Neuron (in vitro differentiated cells): ENCODE measurements at regions not wholly inside any gene's neighbourhood (a gene's known extent, or its start where the extent isn't known, plus 50 kb on each side); places are given as distances from the start of the nearest gene placed in this dataset.

Experiments
- H2AFZ ChIP-seq: one replicate; pipeline ENCODE4 v1.6.1; 2013; ENCODE audit warnings: low read depth, mild to moderate bottlenecking, inconsistent platforms, low read length, moderate library complexity
- H3K27me3 ChIP-seq: one replicate; pipeline ENCODE4 v1.6.1; 2013; ENCODE audit warnings: low read length; ENCODE audit not compliant: insufficient read depth
- H3K36me3 ChIP-seq: one replicate; pipeline ENCODE4 v1.6.1; 2013; ENCODE audit warnings: low read length; ENCODE audit not compliant: insufficient read depth
- H3K4me1 ChIP-seq: one replicate; pipeline ENCODE4 v1.6.1; 2013; ENCODE audit warnings: low read length; ENCODE audit not compliant: insufficient read depth
- H3K4me3 ChIP-seq: 2 replicates; pipeline ENCODE4 v1.5.1; 2013; ENCODE audit warnings: mild to moderate bottlenecking, low read length, moderate library complexity
- H3K9me3 ChIP-seq: one replicate; pipeline ENCODE4 v1.6.1; 2013; ENCODE audit warnings: low read length

- H3K36me3 ChIP-seq: no peaks in the 10 kb centered on the region
- H3K4me3 ChIP-seq: no peak overlapping the region
- no peaks in the 10 kb centered on the region for H3K4me1 ChIP-seq
- H3K9me3 ChIP-seq: no peaks in the 10 kb centered on the region
- no peak overlapping the region for H2AFZ ChIP-seq
- no peaks in the 10 kb centered on the region for H3K27me3 ChIP-seq
Observed at GRCh38 chr6:100990070-100990469, 108.9 kb upstream of the ASCC3 start.

DNA sequence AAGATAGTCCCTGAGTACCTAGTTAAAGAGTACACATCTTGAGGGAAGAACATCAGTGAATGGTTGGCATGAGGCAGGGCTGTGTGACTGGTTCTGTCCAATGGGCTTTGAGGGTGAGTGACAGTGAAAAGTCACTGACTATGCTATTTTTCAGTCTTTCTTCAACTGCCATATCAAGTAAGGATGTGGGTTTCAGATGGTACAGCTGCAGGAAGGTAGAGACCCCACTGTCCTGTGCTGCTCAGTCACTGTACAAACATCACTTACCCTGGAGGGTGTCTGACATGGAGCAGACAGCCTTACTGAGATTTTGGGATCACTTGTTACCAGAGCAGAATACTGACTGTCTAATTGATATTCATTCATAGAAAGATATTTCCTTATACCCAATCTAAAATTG is 115.3 kb upstream of the ASCC3 start:
- Histone ChIP-seq H3K4me1 (no peaks in the 10 kb centered on the region), H3K9me3 (no peaks in the 10 kb centered on the region), H3K4me3 (no peak overlapping the region), H2AFZ (no peak overlapping the region), H3K36me3 (no peaks in the 10 kb centered on the region), H3K27me3 (no peaks in the 10 kb centered on the region)

DNA sequence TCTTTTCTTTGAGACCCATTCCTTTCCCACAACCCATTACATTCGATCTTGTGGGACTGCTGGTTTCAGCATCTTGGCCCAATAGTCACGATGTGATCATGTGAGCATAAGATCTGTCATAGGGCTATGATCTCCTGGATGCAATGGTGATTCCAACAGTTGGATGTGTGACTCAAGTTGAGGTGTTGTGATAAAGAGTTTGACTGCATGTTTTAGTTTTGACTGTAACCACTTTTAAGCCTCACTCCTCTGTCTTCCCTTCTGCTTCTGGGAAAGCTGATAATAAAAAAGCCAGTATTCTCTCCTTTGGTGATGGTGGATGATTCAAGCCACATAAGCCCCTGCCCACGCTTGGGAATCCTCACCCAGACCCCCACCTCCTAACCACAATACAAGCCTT is 117.0 kb upstream of the ASCC3 start:
- no peaks in the 10 kb centered on the region for H3K36me3 ChIP-seq
- no peaks in the 10 kb centered on the region for H3K4me1 ChIP-seq
- H3K9me3 ChIP-seq: no peaks in the 10 kb centered on the region
- H3K27me3 ChIP-seq: no peaks in the 10 kb centered on the region
- H3K4me3 ChIP-seq: no peak overlapping the region
- no peak overlapping the region for H2AFZ ChIP-seq

DNA sequence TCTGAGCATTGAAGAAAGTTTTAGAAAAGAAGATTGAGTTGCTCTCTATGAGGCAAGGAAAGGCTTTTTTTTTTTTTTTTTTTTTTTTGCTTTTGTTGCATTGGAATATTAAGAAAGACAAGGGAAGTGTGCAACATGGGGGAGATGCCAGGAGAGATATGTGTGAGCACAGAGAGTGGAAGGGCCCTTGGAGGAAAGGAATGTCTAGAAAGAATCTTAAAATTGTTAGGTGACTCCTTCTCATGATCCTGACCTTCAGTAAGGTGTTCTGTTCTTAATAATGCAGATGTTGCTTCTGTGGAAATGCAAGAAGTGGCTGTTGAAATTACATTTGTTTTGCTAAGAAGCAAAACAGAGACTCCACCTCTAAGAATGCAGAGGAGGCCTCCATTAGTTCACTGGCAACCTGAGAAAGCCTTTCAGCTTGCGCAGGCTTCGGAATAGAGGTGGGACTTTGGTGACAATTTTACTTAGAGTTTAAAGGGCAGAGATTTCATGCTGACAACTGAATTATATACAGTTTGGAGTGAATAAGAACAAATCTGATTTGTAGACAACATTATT is 118.0 kb upstream of the ASCC3 start:
- no peaks in the 10 kb centered on the region for H3K27me3 ChIP-seq
- H3K4me1 ChIP-seq: no peaks in the 10 kb centered on the region
- H3K36me3 ChIP-seq: no peaks in the 10 kb centered on the region
- H3K9me3 ChIP-seq: no peaks in the 10 kb centered on the region
- no peak overlapping the region for H3K4me3 ChIP-seq
- no peak overlapping the region for H2AFZ ChIP-seq

GRCh38 chr6:101000341-101000740 is 119.2 kb upstream of the ASCC3 start:
- Histone ChIP-seq H3K36me3 (no peaks in the 10 kb centered on the region), H3K27me3 (no peaks in the 10 kb centered on the region), H3K4me3 (no peak overlapping the region)

GRCh38 chr6:101001012-101001411 is 119.9 kb upstream of the ASCC3 start:
- Histone ChIP-seq H3K27me3 (no peaks in the 10 kb centered on the region), H3K9me3 (no peaks in the 10 kb centered on the region), H2AFZ (no peak overlapping the region), H3K4me1 (no peaks in the 10 kb centered on the region), H3K36me3 (no peaks in the 10 kb centered on the region), H3K4me3 (no peak overlapping the region)

More at GRCh38 chr6:101000341-101000740, 119.2 kb upstream of the ASCC3 start:
- Histone ChIP-seq H2AFZ (no peak overlapping the region), H3K9me3 (no peaks in the 10 kb centered on the region), H3K4me1 (no peaks in the 10 kb centered on the region)

GRCh38 chr6:101001607-101002006 is 120.5 kb upstream of the ASCC3 start:
- no peaks in the 10 kb centered on the region for H3K4me1 ChIP-seq
- no peaks in the 10 kb centered on the region for H3K27me3 ChIP-seq
- H3K4me3 ChIP-seq: no peak overlapping the region
- H3K9me3 ChIP-seq: no peaks in the 10 kb centered on the region
- H2AFZ ChIP-seq: no peak overlapping the region
- no peaks in the 10 kb centered on the region for H3K36me3 ChIP-seq

- Histone ChIP-seq H3K27me3 (no peaks in the 10 kb centered on the region), H2AFZ (no peak overlapping the region), H3K4me1 (no peaks in the 10 kb centered on the region), H3K9me3 (no peaks in the 10 kb centered on the region), H3K4me3 (no peak overlapping the region), H3K36me3 (no peaks in the 10 kb centered on the region)
Observed at GRCh38 chr6:101003075-101003474, 121.9 kb upstream of the ASCC3 start.

- Histone ChIP-seq H3K27me3 (no peaks in the 10 kb centered on the region), H3K4me3 (no peak overlapping the region), H3K36me3 (no peaks in the 10 kb centered on the region), H3K4me1 (no peaks in the 10 kb centered on the region), H2AFZ (no peak overlapping the region), H3K9me3 (no peaks in the 10 kb centered on the region)
Observed at GRCh38 chr6:101011186-101011585, 130.1 kb upstream of the ASCC3 start.

- Histone ChIP-seq H3K4me3 (no peak overlapping the region), H3K36me3 (no peaks in the 10 kb centered on the region), H2AFZ (no peak overlapping the region), H3K27me3 (no peaks in the 10 kb centered on the region), H3K4me1 (no peaks in the 10 kb centered on the region), H3K9me3 (no peaks in the 10 kb centered on the region)
Observed at GRCh38 chr6:101013612-101014195, 132.6 kb upstream of the ASCC3 start.

- no peaks in the 10 kb centered on the region for H3K27me3 ChIP-seq
- H3K36me3 ChIP-seq: no peaks in the 10 kb centered on the region
- H3K4me1 ChIP-seq: no peaks in the 10 kb centered on the region
- no peaks in the 10 kb centered on the region for H3K9me3 ChIP-seq
- no peak overlapping the region for H2AFZ ChIP-seq
- no peak overlapping the region for H3K4me3 ChIP-seq
Observed at GRCh38 chr6:101015541-101015940, 134.4 kb upstream of the ASCC3 start.

DNA sequence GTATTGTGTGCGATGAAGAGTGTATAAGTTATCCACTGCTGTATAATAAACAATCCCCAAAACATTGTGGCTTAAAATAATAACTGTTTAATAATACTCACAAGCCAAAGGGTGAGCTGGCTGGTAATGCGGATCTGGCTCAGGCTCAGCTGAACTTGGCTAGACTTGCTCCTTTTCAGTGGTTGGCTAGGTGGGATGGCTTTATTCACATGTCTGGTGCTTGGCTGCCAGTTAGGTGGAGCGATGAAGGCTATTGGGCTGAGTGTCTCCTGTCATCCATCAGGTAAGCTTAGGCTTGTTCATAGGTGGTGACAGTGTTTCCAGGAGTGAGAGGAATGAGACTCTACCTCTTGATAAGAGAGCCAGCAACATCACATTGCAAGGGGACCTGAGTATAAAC is 135.0 kb upstream of the ASCC3 start:
- Histone ChIP-seq H3K9me3 (no peaks in the 10 kb centered on the region), H3K4me3 (no peak overlapping the region), H3K36me3 (no peaks in the 10 kb centered on the region), H3K27me3 (no peaks in the 10 kb centered on the region), H2AFZ (no peak overlapping the region), H3K4me1 (no peaks in the 10 kb centered on the region)

- no peaks in the 10 kb centered on the region for H3K27me3 ChIP-seq
- H3K36me3 ChIP-seq: no peaks in the 10 kb centered on the region
- no peaks in the 10 kb centered on the region for H3K4me1 ChIP-seq
- no peak overlapping the region for H3K4me3 ChIP-seq
- no peaks in the 10 kb centered on the region for H3K9me3 ChIP-seq
- H2AFZ ChIP-seq: no peak overlapping the region
Observed at GRCh38 chr6:101018157-101018556, 137.0 kb upstream of the ASCC3 start.

- Histone ChIP-seq H3K36me3 (no peaks in the 10 kb centered on the region), H2AFZ (no peak overlapping the region), H3K9me3 (no peaks in the 10 kb centered on the region), H3K4me3 (no peak overlapping the region), H3K4me1 (no peaks in the 10 kb centered on the region), H3K27me3 (no peaks in the 10 kb centered on the region)
Observed at GRCh38 chr6:101021504-101021903, 140.4 kb upstream of the ASCC3 start.
